Kidney (tissue), 13 donors: ENCODE measurements at regions not wholly inside any gene's neighbourhood (a gene's known extent, or its start where the extent isn't known, plus 50 kb on each side); places are given as distances from the start of the nearest gene placed in this dataset.

Experiments
- DNase-seq, 5 donors: peaks; one replicate each; pipeline ENCODE4 v3.0.0-alpha.2; 2013 to 2020
- FAIRE-seq: peaks from 2 replicates; lab custom pipeline; 2012; peaks lifted over from hg19 to GRCh38; lab: Jason Lieb, UNC
- H3K27ac ChIP-seq, 2 donors: one replicate each; pipeline ENCODE4 v1.7.0; 2013; ENCODE audit warnings: low read depth in 2 of 2, low read length in 2 of 2, inconsistent platforms in 1 of 2
- H3K27me3 ChIP-seq: one replicate; pipeline ENCODE4 v1.7.1; 2013; ENCODE audit warnings: low read length, inconsistent platforms; ENCODE audit not compliant: control insufficient read depth, insufficient read depth
- H3K36me3 ChIP-seq, 3 donors: one replicate each; pipeline versions ENCODE4 v1.7.0 to v1.7.1; 2013; ENCODE audit warnings: low read length in 3 of 3, control low read depth in 1 of 3, inconsistent platforms in 1 of 3; ENCODE audit not compliant: insufficient read depth in 3 of 3, control insufficient read depth in 2 of 3
- H3K4me1 ChIP-seq, 3 donors: one replicate each; pipeline versions ENCODE4 v1.7.0 to v1.7.1; 2013; ENCODE audit warnings: low read length in 3 of 3, inconsistent platforms in 1 of 3, low read depth in 1 of 3; ENCODE audit not compliant: control insufficient read depth in 2 of 3, insufficient read depth in 2 of 3
- H3K4me3 ChIP-seq, 3 donors: one replicate each; pipeline versions ENCODE4 v1.7.0 to v1.8.1; 2013; ENCODE audit warnings: low read length in 3 of 3, control low read depth in 1 of 3, inconsistent platforms in 1 of 3
- H3K9ac ChIP-seq, 3 donors: one replicate each; pipeline versions ENCODE4 v1.7.0 to v1.7.1; 2013; ENCODE audit warnings: low read length in 3 of 3, control low read depth in 1 of 3, inconsistent platforms in 1 of 3
- H3K9me3 ChIP-seq, 3 donors: one replicate each; pipeline versions ENCODE4 v1.7.0 to v1.7.1; 2013; ENCODE audit warnings: low read length in 3 of 3, control low read depth in 1 of 3, inconsistent platforms in 1 of 3; ENCODE audit not compliant: control insufficient read depth in 2 of 3, insufficient read depth in 1 of 3
- intact Hi-C: fragments of 100-400 bp; cut with DNase I; formaldehyde crosslinking; loops from one replicate; pipeline ENCODE4 v1.11.1; 2022
- TF ChIP-seq, protein P1 (sequence below): IDR thresholded peaks from 3 replicates; pipeline ENCODE4 v1.5.1; 2012; ENCODE audit warnings: mild to moderate bottlenecking, moderate library complexity, borderline replicate concordance; ENCODE audit not compliant: insufficient read depth; ENCODE audit errors: extremely low read depth
- donor health status: control.
- donor health status: control.
- donor health status: control.
- donor health status: control.
- donor health status: control.
- donor health status: DM: yes; HTN: yes; CAD: no.
- donor health status: Normal renal cell carcinoma (clear cell type).

DNA sequence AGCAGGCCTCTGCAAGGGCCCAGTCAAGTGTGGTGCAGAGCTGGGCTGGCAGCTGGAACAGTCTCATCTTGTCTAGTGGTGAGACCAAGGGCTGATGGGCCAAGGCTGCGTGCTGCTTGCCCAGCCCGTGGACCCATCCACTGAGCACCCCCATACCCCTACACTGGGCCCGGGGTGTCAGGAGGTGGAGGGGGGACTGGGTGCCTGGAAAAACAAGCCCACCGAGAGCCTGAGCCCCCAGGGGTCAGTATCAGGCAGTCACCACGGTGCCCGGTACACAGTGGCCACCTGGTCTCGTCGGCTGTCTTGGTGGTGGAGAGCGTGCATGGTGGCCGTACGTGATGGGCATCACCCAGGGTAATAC is 238.3 kb downstream of the SEC14L1 start:
- H3K36me3 ChIP-seq: no peaks in the 10 kb centered on the region
- no peaks in the 10 kb centered on the region for H3K9me3 ChIP-seq
- DNase-seq: no peak
- peak overlapping the region in 1 of 2 donors; percentile 42 for H3K27ac ChIP-seq
- intact Hi-C loops: no loop called here
- TF ChIP-seq, protein P1, sequence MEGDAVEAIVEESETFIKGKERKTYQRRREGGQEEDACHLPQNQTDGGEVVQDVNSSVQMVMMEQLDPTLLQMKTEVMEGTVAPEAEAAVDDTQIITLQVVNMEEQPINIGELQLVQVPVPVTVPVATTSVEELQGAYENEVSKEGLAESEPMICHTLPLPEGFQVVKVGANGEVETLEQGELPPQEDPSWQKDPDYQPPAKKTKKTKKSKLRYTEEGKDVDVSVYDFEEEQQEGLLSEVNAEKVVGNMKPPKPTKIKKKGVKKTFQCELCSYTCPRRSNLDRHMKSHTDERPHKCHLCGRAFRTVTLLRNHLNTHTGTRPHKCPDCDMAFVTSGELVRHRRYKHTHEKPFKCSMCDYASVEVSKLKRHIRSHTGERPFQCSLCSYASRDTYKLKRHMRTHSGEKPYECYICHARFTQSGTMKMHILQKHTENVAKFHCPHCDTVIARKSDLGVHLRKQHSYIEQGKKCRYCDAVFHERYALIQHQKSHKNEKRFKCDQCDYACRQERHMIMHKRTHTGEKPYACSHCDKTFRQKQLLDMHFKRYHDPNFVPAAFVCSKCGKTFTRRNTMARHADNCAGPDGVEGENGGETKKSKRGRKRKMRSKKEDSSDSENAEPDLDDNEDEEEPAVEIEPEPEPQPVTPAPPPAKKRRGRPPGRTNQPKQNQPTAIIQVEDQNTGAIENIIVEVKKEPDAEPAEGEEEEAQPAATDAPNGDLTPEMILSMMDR: no peak
- H3K9ac ChIP-seq: no peak overlapping the region
- FAIRE-seq: no peak
- no peaks in the 10 kb centered on the region for H3K27me3 ChIP-seq
- H3K4me1 ChIP-seq: peaks cover 6 to 75% (median 52%) of the 10 kb centered on the region in 3 donors
- H3K4me3 ChIP-seq: no peak overlapping the region

DNA sequence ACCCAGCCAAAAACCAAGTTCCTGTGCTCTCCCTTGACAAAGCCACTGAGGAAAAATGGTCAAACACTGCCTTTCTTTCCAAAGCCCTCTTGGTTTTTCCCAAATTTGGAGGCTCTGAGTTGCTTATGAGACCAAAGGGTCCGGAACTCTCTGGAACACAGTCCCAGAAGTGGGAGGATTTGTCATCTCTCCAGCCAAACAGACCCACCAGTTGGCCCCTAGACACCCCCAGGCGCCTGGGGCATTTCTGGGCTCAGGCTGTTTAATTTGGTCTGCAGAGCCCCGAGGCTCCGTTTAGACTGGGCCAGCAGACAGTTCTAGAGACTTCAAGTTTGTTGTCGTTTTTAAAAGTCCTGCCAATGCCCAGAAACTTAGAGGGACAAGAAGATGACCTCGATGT is 239.1 kb downstream of the SEC14L1 start:
- H3K36me3 ChIP-seq: no peaks in the 10 kb centered on the region
- DNase-seq: no peak
- H3K9me3 ChIP-seq: no peaks in the 10 kb centered on the region
- H3K27me3 ChIP-seq: no peaks in the 10 kb centered on the region
- H3K4me1 ChIP-seq: peaks cover 6 to 75% (median 54%) of the 10 kb centered on the region in 3 donors
- TF ChIP-seq, protein P1: no peak
- H3K27ac ChIP-seq: no peak overlapping the region
- H3K9ac ChIP-seq: no peak overlapping the region
- H3K4me3 ChIP-seq: no peak overlapping the region
- intact Hi-C loops: no loop called here
- FAIRE-seq: no peak

DNA sequence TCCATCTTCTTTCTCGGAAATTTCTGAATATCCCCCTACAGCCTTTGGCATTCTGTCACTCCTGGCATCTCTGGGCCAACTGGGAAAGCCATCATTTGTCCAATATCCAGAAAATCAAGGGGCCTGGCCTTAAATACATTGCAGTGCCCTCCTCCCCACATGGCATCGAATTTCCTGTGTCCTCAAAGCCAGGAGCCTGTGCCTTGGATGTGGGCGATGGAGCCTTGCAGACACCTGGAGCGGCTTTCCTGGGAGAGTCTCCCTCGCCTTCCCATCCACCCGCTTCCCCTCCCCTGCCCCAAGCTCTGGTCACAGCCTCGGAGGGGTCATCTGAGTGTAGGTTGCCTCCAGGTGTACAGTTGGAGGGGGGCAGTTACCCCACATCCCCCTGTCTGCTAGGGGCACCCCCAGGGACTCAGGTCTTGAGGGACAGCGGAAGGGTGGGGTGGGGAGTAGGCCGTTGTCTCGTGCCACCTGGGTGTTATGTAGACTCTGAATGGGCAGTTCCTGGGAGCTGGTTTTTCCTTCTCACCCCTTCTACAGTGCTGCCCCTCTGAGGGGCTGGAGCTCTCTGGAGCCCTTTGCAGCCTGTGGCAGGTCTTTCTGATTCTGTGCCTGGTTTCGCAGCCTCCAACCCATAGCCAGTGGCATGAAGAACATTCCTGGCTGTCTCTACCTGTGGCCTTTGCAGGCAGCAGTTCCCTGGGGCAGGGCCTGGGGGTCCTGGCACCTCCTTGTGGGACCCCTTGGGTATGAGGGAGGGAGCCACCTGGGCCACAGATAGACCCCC is 239.8 kb downstream of the SEC14L1 start:
- FAIRE-seq (no peak), DNase-seq (peak in 2 of 5 donors; percentile 52 to 58)
- no peaks in the 10 kb centered on the region for H3K9me3 ChIP-seq
- H3K9ac ChIP-seq: no peak overlapping the region
- intact Hi-C loops: no loop called here
- no peak overlapping the region for H3K27ac ChIP-seq
- no peaks in the 10 kb centered on the region for H3K36me3 ChIP-seq
- no peaks in the 10 kb centered on the region for H3K27me3 ChIP-seq
- H3K4me1 ChIP-seq: peaks cover 3 to 70% (median 54%) of the 10 kb centered on the region in 3 donors
- H3K4me3 ChIP-seq: no peak overlapping the region
- TF ChIP-seq, protein P1: no peak
